ENCODE measurements at regions not wholly inside any gene's neighbourhood (a gene's known extent, or its start where the extent isn't known, plus 50 kb on each side); places are given as distances from the start of the nearest gene placed in this dataset.

- no peak for DNase-seq (ENCODE audit: low read depth)
Measured at GRCh38 chr3:24596626-24597025, 102.0 kb upstream of the THRB start.

DNA sequence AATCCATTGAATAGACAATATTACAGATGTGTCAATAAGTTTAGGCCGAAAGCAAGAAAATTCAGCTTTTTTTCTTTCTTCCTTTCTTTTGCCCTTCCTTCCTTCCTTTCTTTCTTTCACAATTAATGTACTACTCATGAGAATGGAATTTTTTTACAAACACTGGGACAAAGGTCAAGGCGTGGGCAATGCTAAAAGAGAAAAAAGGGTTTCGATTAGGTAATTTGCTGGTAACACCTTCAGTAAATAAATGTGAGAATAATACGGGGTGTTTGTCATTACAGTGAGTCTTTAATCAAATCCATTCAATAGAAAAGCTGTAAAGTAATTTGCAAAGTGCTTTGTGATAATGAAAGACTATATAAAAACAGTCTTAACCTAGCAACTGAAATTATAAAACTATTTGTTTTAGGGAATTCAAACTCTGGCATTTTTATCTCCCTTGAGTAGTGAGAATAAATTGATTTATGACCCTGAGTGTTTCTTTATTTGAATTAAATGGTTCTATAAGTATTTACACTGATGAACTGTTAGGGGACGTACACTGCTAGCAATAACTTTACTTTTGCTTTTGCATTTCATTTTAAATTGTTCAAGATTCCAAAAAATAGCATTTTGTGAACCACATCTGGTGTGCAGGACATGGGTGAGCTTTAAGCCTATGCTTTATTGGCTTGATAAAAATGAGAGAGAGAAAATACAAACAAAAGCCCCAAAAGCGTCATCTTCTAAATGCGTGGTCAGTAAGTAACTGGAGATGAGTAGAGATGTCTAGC lies 104.2 kb upstream of the THRB start:
- DNase-seq (ENCODE audit: low read depth): no peak

GRCh38 chr3:24601066-24601939 lies 106.7 kb upstream of the THRB start:
- DNase-seq (ENCODE audit: low read depth): no peak

DNA sequence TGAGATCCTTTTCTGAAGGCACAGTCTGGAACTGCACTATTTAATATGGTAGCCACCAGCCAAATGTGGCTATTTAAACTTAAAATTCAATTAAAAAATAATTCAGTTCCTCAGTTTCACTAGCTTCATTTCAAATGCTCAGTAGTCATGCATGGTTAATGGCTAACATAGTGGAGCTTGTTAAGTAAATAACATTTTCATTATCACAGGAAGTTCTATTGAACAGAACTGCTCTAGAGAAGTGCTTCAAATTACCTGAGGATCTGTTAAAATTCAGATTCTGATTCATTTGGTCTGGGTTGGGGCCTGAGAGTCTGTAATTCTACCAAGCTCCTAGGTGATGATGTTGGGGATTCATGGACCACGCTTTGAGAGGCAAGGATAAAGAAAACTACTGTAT lies 109.6 kb upstream of the THRB start:
- no peak for DNase-seq (ENCODE audit: low read depth)

- DNase-seq (ENCODE audit: low read depth): no peak
Measured at GRCh38 chr3:24605511-24606028, 110.9 kb upstream of the THRB start.

DNA sequence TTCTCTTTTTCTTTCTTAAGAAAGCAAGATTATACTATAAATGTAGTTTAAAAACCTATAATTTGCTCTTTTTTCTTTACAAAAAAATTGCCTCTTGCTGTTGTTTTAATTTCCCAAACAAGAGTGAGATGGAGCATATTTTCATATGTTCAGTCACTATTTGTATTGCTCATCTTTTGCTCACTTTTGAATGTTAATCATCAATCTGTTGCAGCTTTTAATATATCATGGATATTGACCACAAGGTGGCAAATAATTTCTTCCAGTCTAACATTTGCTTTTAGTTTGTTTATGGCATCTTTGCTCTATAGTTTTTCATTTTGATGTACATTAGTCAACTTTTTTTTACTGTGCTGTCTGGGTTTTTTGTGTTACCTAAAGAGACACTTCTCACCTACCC lies 112.6 kb upstream of the THRB start:
- no peak for DNase-seq (ENCODE audit: low read depth)

DNA sequence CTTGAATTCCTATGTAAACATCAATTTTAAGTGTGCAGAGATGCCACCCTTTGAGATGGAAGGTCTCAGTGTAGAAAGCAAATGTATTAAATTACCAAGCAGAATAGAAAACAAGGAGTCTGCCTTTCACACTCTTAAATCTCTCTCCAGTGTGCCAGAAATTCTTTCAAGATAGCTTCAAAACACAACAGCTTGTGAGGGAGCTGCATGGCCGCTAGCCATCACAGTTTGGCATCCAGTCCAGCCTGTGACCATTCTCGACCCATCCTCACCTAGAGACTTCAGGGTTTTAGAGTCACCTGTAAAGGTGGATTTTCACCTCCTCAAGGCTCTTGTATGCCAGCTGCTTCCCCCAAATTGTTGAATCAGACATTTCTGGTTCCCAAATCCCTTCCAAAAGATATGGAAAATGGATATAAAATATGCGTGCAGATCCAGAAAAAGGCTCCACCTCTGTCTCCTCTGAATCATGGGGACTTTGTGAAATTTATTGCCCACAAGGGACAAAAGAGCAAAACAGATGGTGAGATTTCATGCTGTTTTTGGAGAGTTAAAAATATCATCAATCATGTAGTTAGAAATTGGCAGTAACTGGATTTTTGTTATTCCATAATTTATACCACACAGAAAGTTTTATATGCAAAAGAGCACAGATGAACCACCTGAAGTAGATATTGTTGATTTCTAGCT lies 114.2 kb upstream of the THRB start:
- DNase-seq (ENCODE audit: low read depth): no peak

GRCh38 chr3:24614359-24614758 lies 119.7 kb upstream of the THRB start:
- DNase-seq (ENCODE audit: low read depth): no peak

GRCh38 chr3:24615177-24615576 lies 120.5 kb upstream of the THRB start:
- DNase-seq (ENCODE audit: low read depth): no peak

GRCh38 chr3:24616110-24616829 lies 121.6 kb upstream of the THRB start:
- DNase-seq (ENCODE audit: low read depth): no peak

- DNase-seq (ENCODE audit: low read depth): no peak
Measured at GRCh38 chr3:24622138-24622537, 127.5 kb upstream of the THRB start.

DNA sequence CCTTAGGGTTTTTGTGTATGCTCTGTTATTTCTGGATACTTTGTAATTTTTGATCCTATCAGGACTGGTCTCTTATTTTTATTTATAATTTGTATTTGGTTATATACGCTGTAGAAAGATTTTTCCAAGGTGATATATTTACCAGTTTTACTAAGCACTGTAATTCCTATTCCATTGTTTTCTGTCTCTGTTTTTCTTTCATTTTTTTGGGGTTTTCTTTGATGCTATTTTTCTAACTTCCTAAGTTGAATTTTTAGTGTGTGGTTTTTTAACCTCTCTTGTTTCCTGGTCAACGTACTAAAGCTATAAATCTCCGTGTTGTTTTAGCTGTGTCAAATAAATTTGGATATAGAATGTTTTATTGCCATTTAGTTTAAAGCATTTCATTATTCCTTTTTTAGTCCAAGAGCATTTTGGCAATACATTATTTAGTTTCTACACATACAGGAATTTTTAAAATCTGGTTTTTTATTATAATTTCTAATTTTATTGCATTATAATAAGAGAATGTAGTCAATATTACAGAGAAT lies 128.1 kb upstream of the THRB start:
- no peak for DNase-seq (ENCODE audit: low read depth)

DNA sequence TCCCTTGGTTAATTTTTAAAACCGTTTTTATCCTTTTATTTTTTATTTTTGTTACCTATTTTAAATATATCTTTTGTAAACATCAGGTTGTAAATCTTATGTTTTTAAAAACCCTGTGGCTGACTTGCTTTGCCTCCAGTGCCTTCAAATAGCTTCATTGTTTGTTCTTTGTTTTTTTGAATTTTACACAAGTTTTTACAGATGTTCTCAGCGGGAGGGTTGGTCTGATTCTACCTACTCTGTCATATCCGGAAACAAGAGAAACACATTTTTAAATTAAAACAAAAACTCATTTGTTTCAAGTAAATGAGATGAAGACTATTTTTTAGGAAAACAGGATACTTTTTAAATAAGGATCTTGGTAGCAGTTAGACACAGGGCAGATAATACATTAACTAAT lies 129.0 kb upstream of the THRB start:
- DNase-seq (ENCODE audit: low read depth): no peak

GRCh38 chr3:24624938-24625681 lies 130.5 kb upstream of the THRB start:
- DNase-seq (ENCODE audit: low read depth): no peak

DNA sequence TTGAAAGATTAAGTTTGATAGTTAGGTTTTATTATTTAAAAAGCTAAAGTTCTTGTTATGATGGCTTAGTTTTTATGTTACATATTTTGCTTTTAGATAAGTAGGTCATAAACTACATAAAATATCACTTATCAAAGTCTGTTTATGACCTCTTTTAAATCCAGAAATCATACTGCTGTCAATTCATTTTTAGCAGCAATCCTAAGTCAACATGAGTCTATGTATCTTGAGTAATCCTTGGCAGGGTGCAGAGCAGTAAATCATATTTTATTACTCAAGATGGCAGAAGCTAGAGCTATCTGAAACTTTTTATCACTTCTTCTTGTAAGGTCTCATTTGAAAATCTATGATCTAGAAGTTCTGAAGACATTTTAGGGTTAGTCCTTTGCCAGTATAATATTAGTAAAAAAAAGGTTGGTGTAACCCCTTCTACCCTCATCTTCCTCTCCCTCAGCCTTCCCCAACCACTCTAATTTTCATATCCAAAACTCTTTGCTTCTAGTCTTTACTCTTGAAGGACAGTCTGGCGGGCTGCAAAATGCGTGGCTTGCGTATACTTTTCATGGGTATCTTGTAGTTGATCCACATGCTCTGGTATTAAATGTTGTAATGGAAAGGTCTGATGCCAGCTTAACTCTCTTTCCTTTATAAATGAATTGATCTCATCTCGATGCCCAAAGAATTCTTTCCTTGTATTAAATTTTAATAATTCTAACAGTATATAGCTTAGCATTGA lies 134.0 kb upstream of the THRB start:
- no peak for DNase-seq (ENCODE audit: low read depth)

DNA sequence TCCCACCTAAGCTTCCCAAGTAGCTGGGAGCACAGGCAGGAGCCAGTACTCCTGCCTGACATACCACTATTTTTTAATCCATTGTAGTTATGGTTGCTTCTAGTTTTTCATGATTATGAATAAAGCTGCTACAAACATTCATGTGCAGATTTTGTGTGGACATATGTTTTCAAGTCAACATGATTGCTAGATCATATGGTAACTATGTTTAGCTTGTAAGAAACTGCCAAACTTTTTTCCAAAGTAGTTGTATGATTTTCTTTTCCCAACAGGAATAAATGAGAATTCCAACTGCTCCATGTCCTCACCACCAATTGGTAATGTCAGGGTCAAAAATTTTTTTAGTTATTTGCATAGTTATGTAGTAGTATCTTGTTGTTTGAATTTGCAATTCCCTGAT lies 136.8 kb upstream of the THRB start:
- DNase-seq (ENCODE audit: low read depth): no peak

DNA sequence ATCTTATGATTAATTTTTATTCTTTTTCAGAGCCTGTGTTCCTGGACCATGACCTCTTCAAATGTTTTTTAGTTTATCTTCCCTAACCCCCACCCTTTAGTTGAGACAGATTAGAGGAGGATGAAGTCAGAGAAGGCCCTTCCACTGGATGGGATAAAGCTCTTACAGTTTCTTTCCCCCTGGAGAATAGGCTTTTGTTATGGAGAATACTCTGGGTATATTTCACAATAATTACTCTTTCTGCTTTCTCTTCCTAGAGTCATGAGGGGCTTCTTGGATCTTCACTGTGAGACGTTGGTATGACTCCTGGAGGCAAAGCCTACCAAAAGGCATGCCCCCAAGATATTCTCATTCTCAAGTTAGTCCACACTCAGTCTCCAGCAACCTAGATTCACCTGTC lies 144.4 kb upstream of the THRB start:
- no peak for DNase-seq (ENCODE audit: low read depth)

GRCh38 chr3:24639481-24640329 lies 145.1 kb upstream of the THRB start:
- no peak for DNase-seq (ENCODE audit: low read depth)

- peak; percentile 2 for DNase-seq (ENCODE audit: low read depth)
Measured at GRCh38 chr3:24640330-24640877, 145.8 kb upstream of the THRB start.
